GM12878 (cell line): ENCODE measurements at regions not wholly inside any gene's neighbourhood (a gene's known extent, or its start where the extent isn't known, plus 50 kb on each side); places are given as distances from the start of the nearest gene placed in this dataset.

Source experiments
- ATAC-seq: fragments of 200-7000 bp; cut with Tn5 transposase; 3 replicates; pipeline ENCODE4 v1.9.1; 2020; ENCODE audit warnings: mild to moderate bottlenecking, moderate library complexity
- BruUV-seq: library from RNA; stranded (reverse); fragments of 400-500 nt; replicated peaks from 2 replicates; lab custom pipeline; 2021; lab: Mats Ljungman, UMichigan
- CTCF ChIA-PET: fragments of 300-600 bp; sonication (Branson Sonifier 250); formaldehyde crosslinking; extraction: SDS; loops from one replicate; lab custom pipeline; 2021; ENCODE audit warnings: inconsistent platforms; lab: Yijun Ruan, JAX
- POLR2A ChIA-PET: fragments of 350-600 bp; formaldehyde crosslinking; extraction: SDS; loops from one replicate; lab custom pipeline; 2021; ENCODE audit warnings: inconsistent platforms; lab: Charles Lee
- RAD21 ChIA-PET: fragments of 300-600 bp; sonication (Branson Sonifier 250); formaldehyde crosslinking; loops from one replicate; lab custom pipeline; 2023; ENCODE audit warnings: antibody characterized with exemption; ENCODE audit not compliant: unreplicated experiment; lab: Charles Lee
- SMC1A ChIA-PET: fragments of 300-600 bp; sonication (Branson Sonifier 250); formaldehyde crosslinking; loops from one replicate; lab custom pipeline; 2023; ENCODE audit not compliant: unreplicated experiment, uncharacterized antibody; lab: Charles Lee
- DNase-seq: peaks from one replicate; pipeline ENCODE4 v3.0.0-alpha.2; 2011; ENCODE audit warnings: low read depth, low spot score
- FAIRE-seq: peaks from 3 replicates; lab custom pipeline; 2011; peaks lifted over from hg19 to GRCh38; lab: Jason Lieb, UNC
- H2AFZ ChIP-seq: 2 replicates; pipeline ENCODE4 v1.6.0; 2011; ENCODE audit warnings: low read depth, low read length, control low read depth; ENCODE audit not compliant: control insufficient read depth
- H3K27ac ChIP-seq: 2 replicates; pipeline ENCODE4 v1.5.1; 2011; ENCODE audit warnings: control low read depth; ENCODE audit not compliant: control insufficient read depth, insufficient read depth
- H3K27me3 ChIP-seq, 2 experiments: replicated peaks in 1 of 2; 2 replicates each; pipeline versions ENCODE4 v1.6.0 to v1.6.1; 2011; ENCODE audit warnings: low read length in 1 of 2; ENCODE audit not compliant: control insufficient read depth in 2 of 2, insufficient read depth in 2 of 2
- H3K36me3 ChIP-seq, 2 experiments: 2 replicates each; pipeline ENCODE4 v1.5.1; 2011; ENCODE audit warnings: low read length in 1 of 2; ENCODE audit not compliant: control insufficient read depth in 2 of 2, insufficient read depth in 2 of 2
- H3K4me1 ChIP-seq: 2 replicates; pipeline ENCODE4 v1.6.1; 2011; ENCODE audit warnings: mild to moderate bottlenecking, low read length, moderate library complexity, mixed read lengths; ENCODE audit not compliant: control insufficient read depth, insufficient read depth
- H3K4me2 ChIP-seq: 2 replicates; pipeline ENCODE4 v1.6.0; 2011; ENCODE audit warnings: control low read depth; ENCODE audit not compliant: control insufficient read depth, insufficient read depth
- H3K4me3 ChIP-seq: fragments of 200-600 bp; sonication (generic); 2 replicates; pipeline ENCODE4 v1.5.1; 2016
- H3K79me2 ChIP-seq: 2 replicates; pipeline ENCODE4 v1.6.0; 2011; ENCODE audit warnings: low read length; ENCODE audit not compliant: control insufficient read depth, insufficient read depth
- H3K9ac ChIP-seq: 2 replicates; pipeline ENCODE4 v1.8.0; 2011; ENCODE audit warnings: low read length, control low read depth, mixed read lengths; ENCODE audit not compliant: control insufficient read depth, insufficient read depth
- H3K9me3 ChIP-seq: replicated peaks from 3 replicates; pipeline ENCODE4 v1.5.1; 2011; ENCODE audit warnings: mild to moderate bottlenecking, low read length; ENCODE audit not compliant: control insufficient read depth, insufficient read depth
- H4K20me1 ChIP-seq: 2 replicates; pipeline ENCODE4 v1.6.0; 2011; ENCODE audit not compliant: control insufficient read depth, insufficient read depth
- GATAD2B ChIP-seq: fragments of 450-650 bp; conservative IDR thresholded peaks from 2 replicates; pipeline ENCODE4 v1.6.1; 2017; ENCODE audit warnings: low read depth, mild to moderate bottlenecking, moderate library complexity
- IKZF2 ChIP-seq, 2 experiments: fragments of 450-650 bp; IDR thresholded peaks; 2 replicates each; pipeline ENCODE4 v1.6.1; 2017; ENCODE audit warnings: mild to moderate bottlenecking in 2 of 2, moderate library complexity in 2 of 2
- JUNB ChIP-seq: IDR thresholded peaks from 2 replicates; pipeline ENCODE4 v1.6.1; 2016; ENCODE audit warnings: antibody characterized with exemption, mild to moderate bottlenecking
- MLLT1 ChIP-seq: fragments of 450-650 bp; IDR thresholded peaks from 2 replicates; pipeline ENCODE4 v1.6.1; 2016; ENCODE audit warnings: mild to moderate bottlenecking
- TCF7 ChIP-seq: IDR thresholded peaks from 2 replicates; pipeline ENCODE4 v1.6.1; 2014; ENCODE audit warnings: antibody characterized with exemption, borderline replicate concordance
- WRNIP1 ChIP-seq: IDR thresholded peaks from 2 replicates; pipeline ENCODE4 v1.6.1; 2011; ENCODE audit warnings: low read depth, low read length, improper control_type of control experiment, borderline replicate concordance
- ZBTB4 ChIP-seq: fragments of 450-650 bp; formaldehyde crosslinking; IDR thresholded peaks from 2 replicates; pipeline ENCODE4 v1.4.0; 2022; ENCODE audit warnings: mild to moderate bottlenecking, moderate library complexity
- WGBS: methylation state at CpG from one replicate; pipeline ENCODE4 v1.1.6; 2016; ENCODE audit warnings: low lambda C conversion rate; ENCODE audit not compliant: insufficient replicate concordance, insufficient coverage; ENCODE audit errors: missing lambda C conversion rate; 5-methylcytosine and 5-hydroxymethylcytosine counted together
- in situ Hi-C: fragments of 300-500 bp; cut with MboI; formaldehyde crosslinking; loops from 9 replicates; pipeline ENCODE4 v1.14.3; 2018; ENCODE audit warnings: mixed read lengths
- intact Hi-C: fragments of 100-400 bp; cut with micrococcal nuclease; formaldehyde crosslinking; loops from one replicate; pipeline ENCODE4 v1.14.2; 2022; ENCODE audit not compliant: unreplicated experiment

- TF ChIP-seq ZBTB4 (no peak), GATAD2B (no peak), TCF7 (no peak)
Measured at GRCh38 chr6:45806172-45806571, 209.5 kb downstream of the CLIC5 start (continued).

GRCh38 chr6:45803071-45803470 lies 212.6 kb downstream of the CLIC5 start:
- peak in 1 of 2 experiments; percentile 19; a peak in 1 of 4 replicates for TF ChIP-seq IKZF2 (IDR thresholded peaks at IDR 0.05)
- no peak for TF ChIP-seq JUNB
- TF ChIP-seq MLLT1, result no peak
- no peak for TF ChIP-seq WRNIP1
- H3K79me2 ChIP-seq, result no peaks in the 10 kb centered on the region
- no peak for FAIRE-seq
- ChIA-PET POLR2A (no interaction called here), RAD21 (no interaction called here), CTCF (no interaction called here), SMC1A (no interaction called here)
- H2AFZ ChIP-seq, result no peak overlapping the region
- intact Hi-C loops (no loop called here), in situ Hi-C loops (no loop called here)
- no peak for DNase-seq
- no peak overlapping the region for H3K9ac ChIP-seq
- no peaks in the 10 kb centered on the region for H3K36me3 ChIP-seq
- WGBS, result 45% methylated on average over 4 of the region's 4 CpGs
- ATAC-seq, result no peak
- no peak overlapping the region for H3K4me2 ChIP-seq
- BruUV-seq, result no TSS peak
- H3K27me3 ChIP-seq, result no peaks in the 10 kb centered on the region
- H3K27ac ChIP-seq, result no peak overlapping the region
- H4K20me1 ChIP-seq, result no peaks in the 10 kb centered on the region
- H3K9me3 ChIP-seq, result no peaks in the 10 kb centered on the region; the same call in 2 of the 3 replicates
- H3K4me1 ChIP-seq, result no peaks in the 10 kb centered on the region
- H3K4me3 ChIP-seq, result no peak overlapping the region
